ENCODE measurements at regions not wholly inside any gene's neighbourhood (a gene's known extent, or its start where the extent isn't known, plus 50 kb on each side); places are given as distances from the start of the nearest gene placed in this dataset.

DNA sequence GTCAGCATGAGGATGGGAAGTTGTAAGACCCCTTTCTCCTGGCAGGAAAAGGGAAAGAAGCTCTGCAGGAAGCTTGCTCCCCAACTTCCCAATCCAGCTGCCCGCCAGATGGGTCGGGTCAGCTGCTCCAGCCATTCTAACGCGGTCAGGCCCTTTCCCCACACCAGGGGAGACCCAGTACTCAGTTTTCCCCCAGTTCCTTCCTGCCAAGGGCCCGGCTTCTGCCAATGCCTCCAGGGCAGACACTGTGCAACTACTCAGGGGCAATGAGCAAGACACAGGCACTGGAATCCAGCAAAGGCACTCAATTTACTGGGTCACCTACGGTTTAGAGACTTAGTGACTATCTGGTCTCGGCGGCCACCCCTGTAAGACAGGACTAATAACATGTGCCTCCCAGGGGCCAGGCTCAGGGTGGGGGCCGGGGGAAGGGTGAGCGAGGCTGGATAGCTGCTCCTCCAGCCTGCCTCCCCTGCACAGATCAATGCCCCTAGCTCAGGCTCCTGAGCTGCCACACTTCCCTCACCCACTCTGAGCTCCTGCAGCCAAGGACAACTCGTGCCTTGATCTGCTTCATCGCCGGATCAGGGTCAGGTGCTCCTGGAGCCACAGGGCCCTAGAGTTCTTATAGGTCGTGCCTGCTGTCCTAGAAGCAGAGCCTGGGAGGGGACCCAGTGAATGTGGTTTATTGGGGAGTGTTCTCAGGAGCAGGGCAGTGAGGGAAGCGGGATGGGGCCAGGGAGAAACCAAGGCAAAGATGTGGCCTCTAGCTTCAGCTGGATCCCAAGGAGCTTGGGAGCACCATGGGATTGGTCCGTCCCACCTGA is 171.1 kb downstream of the ZFP36L2 start:
- DNase-seq (ENCODE audit: low read depth in 2 of 2), result no peak

DNA sequence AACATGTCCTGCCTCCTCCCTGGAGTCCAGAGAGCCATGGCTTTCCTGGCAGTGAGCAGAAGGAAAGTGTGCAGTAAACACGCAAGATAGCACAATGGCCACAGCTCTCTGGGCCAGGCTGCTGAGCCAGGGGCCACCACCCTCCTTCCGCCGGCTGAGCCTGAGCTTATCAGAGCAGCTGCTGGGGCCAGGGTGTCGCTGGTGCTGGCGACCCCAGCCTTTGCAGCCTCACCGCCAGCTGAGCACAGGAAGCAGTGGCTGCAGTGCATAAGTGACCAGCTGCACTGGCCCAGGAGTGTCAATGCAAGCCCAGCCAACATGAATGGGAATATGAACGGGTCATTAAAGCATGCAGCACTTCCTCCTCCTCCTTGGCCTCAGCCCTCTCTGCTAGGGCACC is 172.0 kb downstream of the ZFP36L2 start:
- DNase-seq (ENCODE audit: low read depth in 2 of 2), result no peak

DNA sequence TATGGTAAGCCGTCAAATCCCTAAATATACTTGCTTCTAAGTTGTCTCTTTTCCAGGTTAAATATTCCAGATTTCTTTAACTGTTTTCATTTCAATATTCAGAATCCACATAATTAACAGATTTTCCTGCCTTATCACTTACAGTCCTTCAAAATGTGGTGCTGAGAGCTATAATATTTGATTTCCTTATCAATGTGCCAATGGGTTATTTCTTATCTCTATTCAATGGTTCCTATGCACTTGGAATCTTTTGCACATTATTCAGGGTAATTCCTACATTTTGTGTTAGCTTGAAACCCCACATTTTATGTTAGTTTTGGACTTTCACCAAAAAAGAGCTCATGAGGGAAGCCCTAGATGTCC is 173.5 kb downstream of the ZFP36L2 start:
- DNase-seq (ENCODE audit: low read depth in 2 of 2), result no peak

DNA sequence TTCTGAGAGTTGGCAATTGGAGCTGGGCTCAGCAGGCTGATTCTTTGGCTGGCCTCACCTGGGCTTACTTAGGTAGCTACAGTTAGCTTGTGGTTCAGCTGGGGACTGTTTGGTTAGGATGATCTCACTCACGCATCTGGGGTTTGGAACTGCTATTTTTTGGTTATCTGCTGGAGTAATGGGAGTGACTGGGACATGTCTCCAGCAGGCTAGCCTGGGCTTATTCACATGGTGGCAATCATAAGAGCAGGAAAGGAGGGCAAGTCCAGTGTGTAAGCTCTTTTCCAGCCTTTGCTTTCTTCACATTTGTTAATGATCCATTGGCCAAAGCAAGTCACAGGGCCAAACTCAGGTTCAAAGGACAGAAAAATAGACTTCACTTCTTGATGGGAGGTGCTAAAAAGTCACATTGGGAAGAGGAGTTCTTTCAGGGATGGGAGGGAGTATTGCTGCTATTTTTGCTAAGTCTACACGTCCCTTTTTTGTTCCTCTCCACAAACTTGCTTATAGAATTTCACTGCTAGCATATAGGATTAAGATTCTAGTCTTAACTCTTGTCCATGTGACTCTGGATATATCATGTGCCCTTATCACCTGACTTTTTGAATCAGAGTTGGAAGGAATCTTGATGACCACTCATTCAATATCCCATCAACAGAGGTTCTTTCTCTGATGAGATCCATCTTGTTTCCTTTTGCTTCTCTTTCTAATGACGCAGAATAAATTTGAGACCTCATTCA is 174.0 kb downstream of the ZFP36L2 start:
- DNase-seq (ENCODE audit: low read depth in 2 of 2), result no peak

DNA sequence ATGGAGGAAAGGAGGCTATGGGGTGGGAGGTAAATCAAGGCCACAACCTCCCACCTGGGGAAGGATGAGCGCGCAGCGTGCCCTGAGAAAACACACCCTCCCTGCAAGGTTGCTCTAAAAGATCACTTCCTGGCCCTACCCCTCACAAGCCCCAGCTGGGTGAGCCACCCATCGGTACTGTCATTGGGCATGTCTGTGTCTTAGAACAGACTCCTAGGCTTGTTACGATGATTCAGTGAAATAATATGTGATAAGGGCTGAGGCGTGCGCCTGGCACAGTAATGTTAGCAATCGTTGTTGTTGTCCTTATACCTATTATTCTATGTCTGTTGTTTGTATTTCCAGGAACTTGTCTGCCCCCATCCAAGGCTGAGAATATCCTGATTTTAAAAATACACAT is 175.1 kb downstream of the ZFP36L2 start:
- DNase-seq (ENCODE audit: low read depth in 2 of 2), result peak in 1 of 2 donors; percentile 24

DNA sequence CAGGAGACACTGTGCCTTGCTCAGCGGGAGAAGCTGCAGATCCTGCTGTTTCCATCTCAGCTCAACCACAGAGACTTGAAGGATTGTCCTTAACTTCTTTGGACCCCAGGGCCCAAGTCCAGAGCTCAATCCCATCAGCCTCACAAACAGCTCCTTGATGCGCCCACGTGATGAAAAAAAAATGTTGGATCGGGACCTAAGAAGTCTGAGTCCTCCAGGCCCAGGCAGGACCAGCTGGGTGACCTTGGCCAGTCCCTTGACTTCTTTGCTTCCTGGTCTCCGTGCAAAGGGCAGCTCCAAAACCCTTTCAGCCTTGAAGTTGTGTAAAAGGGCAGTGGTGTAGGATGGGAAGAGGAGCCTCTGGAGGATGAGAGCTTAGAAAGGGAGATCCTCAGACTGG is 175.5 kb downstream of the ZFP36L2 start:
- DNase-seq (ENCODE audit: low read depth in 2 of 2), result no peak

DNA sequence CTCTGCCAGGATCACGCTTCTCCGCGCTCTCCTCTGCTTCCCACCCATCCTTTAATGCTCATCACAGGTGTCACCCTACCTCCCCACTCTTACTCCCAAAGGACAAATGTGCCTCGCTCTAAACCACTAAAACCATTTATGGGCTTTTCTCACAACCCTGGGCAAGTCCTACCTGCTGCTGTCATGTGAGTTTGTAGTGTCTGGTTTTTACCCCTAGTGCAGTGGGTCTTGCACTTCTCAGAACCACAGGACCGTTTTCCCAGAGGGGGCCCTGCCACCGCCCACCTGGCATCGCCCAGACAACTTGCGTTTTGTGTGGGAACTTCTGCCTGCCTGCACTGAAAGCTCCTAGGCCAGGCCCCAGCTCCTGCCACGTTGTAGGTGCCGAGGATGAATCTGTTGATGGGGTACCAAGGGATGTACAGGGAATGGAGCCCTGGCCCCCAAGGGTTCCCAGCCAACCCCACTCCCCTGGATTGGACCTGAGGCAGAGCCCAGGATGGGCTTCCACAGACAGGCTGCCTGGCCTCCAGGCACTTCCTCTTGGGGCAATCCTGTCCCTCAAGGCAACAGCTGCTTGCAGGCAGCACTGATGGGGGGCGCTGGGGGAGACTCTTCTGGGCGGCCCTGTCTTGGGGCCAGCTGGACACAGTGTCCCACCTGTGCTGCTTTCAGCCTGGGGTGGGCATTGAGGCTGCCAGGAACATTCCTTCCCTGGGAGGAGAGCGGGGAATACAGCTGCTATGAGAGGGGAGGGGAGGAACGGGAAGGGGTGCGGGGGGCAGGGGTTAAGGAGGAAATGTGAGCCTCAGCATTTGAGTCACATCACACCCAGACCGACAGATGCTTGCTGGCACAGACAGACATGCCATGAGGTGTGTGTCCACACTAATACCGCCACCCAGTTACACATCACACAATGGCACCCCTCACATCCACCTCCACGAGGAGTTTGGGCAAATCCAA is 176.3 kb downstream of the ZFP36L2 start:
- DNase-seq (ENCODE audit: low read depth in 2 of 2), result no peak

DNA sequence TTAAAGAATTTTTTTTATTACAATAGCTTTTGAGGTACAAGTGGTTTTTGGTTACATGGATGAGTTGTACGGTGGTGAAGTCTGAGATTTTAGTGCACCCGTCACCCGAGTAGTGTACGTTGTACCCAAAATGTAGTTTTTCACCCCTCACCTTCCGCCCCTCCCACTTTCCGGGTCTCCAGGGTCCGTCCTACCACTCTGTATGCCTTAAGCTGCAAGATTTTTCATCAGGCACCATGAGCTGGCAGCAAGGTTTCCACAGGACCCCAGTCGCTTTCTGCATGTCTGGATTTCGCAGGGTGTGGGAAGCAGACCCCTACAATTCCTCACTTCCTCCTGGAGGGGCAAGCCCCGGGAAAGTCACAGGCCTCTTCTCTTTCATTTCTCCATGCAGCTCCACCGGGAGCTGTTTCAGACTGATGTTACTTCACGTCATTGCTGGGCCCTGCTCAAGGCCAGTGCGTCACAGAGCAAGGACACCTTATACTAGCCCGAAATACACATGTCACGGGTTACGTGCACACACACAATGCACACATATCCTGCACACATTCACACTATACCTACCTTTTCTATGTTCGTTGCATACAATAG is 179.1 kb downstream of the ZFP36L2 start:
- no peak for DNase-seq (ENCODE audit: low read depth in 2 of 2)

DNA sequence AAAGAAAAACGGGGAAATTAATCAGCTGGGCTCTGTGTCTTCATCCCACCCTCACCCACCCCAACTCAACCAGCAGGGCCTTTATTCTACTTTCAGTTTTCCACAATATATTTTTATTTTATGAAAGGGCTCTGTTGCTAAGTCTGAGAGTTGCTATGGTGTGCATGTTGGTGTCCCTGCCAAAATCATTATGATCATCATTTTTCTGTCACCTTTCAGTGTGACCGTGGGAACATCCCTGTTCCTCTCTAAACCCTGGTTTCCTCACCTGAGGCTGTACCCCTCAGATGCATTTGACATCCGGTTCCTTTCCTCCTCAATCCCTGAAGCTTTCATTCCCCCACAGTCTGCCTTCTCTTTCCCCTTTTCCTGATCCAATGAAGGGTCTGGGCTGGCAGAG is 180.5 kb downstream of the ZFP36L2 start:
- no peak for DNase-seq (ENCODE audit: low read depth in 2 of 2)

DNA sequence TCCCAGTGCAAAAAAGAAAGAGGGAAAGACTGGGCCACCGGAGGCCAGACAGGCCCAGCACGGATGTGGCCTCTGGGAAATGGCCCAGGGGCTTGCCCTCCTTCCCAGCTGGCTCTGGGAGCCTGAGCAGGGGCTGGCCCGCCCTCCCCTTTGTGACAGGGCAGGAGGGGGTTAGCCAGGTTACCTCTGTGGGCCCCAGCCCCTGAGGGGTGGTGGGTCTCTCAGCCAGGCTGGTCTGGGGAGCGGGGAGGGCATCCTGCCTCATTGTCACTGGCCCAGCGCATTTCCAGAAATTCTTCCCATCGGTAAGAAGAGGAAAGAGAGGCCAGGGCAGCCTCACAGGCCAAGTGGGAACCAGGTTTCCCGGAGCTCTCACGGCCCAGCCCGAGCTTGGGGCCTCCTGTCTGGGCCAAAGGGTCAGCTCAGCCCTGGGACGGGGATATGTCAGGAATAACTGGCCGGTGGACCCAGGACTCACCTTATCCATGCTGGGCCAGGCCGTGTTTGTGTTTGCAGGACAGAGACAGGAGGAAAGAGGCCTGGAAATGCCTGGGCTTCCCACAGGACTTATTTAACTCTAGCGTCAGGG is 182.2 kb downstream of the ZFP36L2 start:
- no peak for DNase-seq (ENCODE audit: low read depth in 2 of 2)

DNA sequence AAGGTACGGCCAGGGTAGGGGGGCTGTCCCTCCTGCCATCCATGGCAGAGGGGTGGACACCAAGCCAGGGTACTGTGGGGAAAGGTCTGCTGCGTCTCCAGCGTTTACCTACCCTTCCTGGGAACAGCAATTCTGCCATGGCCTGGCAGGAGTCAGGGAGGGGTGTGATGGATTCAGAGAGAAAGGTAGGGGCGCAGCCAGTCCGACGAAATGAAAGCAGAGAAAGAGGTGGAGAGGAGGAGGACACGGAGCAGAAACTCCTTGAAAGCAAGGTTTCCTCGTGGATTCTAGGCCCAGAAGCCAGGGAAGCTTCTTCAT is 182.9 kb downstream of the ZFP36L2 start:
- DNase-seq (ENCODE audit: low read depth in 2 of 2), result no peak

DNA sequence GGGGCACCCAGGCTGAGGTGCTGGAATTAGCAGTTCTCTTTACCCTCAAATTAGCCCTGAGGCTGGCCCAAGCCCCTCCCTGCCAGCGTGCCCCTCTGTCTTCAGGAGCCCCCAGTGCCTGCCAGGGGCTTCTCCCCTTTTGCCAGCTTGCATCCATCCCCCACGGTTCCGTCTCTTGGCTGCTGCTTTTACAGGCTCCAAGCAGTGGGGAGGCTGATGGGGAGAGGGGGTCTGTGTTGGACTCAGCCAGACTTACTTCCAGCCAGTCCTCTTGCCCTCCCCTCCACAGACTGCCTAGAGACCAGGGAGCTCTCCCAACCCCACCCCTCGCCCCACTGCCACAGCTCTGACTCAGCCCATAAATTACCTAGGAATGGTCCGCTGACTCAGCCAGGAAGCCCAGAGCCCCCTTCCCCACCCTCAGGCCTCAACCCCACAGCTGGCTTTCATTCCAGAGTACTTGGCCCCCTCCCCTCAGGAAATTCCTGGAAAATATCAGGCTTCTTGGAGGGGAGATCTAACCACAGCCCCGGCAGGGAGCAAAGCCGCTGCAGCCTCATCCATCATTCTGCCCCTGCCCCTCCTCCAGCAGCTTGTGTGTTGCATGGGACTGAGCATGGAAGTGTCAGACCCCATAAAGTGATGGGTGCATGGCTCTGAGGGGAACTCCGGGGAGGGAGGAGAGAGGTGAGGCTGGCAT is 184.6 kb downstream of the ZFP36L2 start:
- no peak for DNase-seq (ENCODE audit: low read depth in 2 of 2)

DNA sequence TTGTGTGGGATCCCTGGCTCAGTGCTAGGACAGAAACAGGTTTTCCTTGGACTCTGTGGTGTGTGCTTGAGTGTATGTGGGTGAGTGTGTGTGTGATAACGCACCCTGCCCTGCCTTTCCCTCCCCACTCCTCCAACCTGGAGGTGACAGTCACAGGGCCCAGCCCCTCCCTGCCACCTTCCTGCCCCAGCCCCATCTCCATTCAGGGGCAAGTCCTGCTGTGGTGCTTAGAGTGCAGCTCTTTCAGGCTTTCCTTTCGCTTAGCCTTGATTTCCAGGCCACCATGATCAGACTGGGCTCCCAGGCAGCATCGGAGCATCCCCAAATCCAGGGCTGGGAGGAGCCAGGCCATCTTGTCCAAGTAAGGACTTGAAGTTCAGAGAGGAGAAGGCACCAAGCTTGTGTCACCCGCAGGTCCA is 185.2 kb downstream of the ZFP36L2 start:
- no peak for DNase-seq (ENCODE audit: low read depth in 2 of 2)

DNA sequence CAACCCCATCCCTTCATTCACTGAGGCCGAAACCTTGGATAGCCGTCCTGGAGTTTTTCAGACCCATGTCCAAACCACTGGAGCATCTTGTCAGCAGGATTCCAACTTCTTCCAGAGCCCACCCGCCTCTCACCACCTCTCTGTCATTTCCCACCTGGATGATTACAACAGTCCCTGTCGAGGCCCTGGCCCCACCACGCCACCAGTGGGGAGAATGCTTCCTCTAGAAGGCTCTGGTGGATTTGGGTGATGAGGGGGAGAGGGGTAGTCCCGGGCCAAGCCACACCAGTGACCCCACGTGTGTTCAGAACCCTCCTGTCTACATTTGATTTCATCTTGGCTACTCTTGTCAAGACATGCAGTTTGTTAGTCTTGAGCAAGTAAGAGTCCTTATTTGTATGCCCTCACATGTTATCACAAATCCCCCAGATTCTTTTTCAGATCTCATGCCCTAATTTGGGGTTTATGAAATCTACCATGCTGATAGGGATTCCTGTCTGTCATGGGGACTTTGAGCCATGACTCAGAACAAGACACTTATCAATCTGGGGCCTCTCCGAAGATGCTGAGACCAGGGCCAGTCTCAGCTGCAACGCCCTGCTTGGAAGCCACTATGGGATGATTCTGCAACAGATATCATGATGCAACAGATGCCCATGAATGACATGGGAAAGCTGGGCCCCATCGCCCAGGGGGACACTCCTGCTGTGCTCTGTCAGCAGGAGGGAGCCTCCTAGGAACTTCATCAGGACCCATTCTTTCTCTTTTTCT is 186.1 kb downstream of the ZFP36L2 start:
- no peak for DNase-seq (ENCODE audit: low read depth in 2 of 2)

DNA sequence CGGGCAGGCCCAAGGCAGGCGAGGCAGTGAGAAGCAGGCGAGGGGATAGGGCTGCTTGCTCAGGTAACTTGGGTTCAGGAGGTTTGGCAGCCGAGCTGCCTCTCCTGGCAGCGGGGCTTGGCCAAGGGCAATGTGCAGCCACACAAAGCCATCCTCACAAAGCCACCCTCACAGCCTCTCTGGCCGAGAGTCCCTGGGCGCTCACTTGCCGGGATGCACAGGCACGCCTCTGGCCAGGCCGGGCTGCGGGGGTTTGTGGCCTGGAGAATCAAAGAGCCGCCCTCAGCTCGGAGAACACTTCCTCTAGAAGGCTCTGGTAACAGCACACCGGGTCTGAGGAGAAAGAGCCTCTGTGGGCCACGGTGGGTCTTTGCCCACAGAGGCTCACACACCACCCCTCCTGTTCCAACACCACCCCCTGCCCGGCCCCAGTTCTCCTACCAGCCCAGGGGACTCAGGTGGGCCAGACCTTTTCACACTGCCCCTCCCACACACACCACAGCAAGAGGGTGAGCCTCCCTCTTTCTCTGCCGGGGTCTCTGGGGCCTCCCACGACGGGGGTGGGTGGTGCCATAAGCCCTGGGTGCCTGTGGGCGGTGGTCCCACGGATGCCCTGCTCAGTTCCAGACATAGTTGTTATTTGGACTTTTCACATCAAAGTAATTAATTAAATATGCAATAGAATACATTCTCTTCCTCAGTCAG is 186.9 kb downstream of the ZFP36L2 start:
- DNase-seq (ENCODE audit: low read depth in 2 of 2), result no peak

DNA sequence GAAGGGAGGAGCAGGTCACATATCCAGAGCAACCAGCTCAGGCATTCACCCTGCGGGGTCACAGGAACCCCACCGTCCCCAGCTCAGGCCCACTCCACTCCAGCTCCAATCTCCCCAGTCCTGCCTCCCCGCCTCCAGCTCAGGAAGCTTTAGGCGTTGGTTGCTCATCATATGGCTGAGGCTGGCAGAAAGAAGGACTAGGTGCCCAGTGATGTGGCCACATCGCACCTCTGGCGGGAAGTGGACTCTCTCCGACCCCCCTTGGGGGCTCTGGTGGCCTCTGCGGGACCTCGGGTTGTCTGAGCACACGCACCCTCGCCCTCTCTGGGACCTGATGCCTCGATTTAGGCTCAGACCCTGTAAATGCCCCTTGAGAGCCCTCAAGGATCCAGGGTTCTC is 187.7 kb downstream of the ZFP36L2 start:
- DNase-seq (ENCODE audit: low read depth in 2 of 2), result no peak

DNA sequence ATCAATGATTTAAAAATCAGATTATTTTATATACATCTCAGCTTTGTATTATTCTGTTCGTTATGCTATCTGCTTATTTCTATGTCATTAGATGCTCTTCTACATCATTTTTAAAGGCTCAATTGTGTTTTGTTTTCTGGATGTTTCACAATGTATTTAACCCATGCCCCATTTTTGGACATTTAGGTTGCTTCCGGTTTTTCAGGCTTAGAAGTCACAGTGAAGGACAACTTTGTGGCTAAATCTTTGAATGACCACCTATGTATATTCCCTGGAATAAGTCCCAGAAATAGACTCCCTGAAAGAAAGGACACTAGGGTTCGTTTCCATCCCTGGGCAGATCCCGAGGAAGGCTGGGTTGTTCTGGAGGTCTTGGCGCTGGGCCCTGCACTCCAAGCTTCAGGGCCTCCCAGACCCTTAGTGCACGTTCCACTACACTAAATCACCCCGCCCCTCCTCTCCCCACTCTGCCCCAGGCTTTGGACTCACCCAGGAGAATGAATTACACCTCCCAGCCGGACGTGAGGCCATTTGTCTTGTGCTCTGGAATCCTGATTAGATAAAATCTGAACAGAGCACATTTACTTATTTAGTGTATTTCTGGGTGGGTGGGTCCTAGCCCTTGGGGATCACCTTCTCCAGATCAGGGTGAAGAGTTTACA is 188.2 kb downstream of the ZFP36L2 start:
- no peak for DNase-seq (ENCODE audit: low read depth in 2 of 2)

DNA sequence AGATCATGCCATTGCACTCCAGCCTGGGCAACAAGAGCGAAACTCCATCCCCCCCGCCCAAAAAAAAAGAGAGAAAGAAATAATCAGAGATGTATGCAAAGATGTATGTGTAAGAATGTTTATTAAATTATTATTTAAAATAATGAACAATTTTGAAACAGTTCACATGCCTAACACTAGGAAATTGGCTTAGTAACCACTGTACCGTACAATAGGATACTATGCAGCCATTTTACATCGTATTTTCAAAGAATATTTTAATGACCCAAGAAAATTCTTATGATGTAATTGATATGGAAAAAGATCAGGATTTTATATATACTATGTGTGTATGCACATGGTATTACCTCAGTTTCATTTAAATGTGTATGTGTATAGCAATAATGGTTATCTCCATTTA is 190.5 kb downstream of the ZFP36L2 start:
- DNase-seq (ENCODE audit: low read depth in 2 of 2), result no peak

DNA sequence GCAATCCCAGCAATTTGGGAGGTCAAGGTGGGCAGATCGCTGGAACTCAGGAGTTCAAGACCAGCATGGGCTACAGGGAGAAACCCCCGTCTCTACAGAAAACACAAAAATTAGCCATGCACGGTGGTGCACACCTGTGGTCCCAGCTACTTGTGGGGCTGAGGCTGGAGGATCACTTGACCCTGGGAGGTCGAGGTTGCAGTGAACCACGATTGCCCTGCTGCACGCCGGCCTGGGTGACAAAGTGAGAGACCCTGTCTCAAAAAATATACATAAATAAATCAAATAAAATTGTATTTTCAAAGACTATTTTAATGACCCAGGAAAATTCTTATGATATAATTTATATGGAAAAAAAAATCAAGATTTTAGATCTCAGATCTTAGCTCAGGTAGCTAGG is 191.5 kb downstream of the ZFP36L2 start:
- no peak for DNase-seq (ENCODE audit: low read depth in 2 of 2)
